ENCODE measurements at regions not wholly inside any gene's neighbourhood (a gene's known extent, or its start where the extent isn't known, plus 50 kb on each side); places are given as distances from the start of the nearest gene placed in this dataset.

GRCh38 chr1:186605762-186606350 is 74.4 kb downstream of the PTGS2 start:
- TF ChIP-seq ARNTL (CRISPR knock-in tag; IDR thresholded peaks at IDR 0.05; ENCODE audit: borderline replicate concordance, low read depth): no peak
- no peak for TF ChIP-seq CSDC2 (CRISPR knock-in tag; IDR thresholded peaks at IDR 0.05)
- TF ChIP-seq, protein P1, sequence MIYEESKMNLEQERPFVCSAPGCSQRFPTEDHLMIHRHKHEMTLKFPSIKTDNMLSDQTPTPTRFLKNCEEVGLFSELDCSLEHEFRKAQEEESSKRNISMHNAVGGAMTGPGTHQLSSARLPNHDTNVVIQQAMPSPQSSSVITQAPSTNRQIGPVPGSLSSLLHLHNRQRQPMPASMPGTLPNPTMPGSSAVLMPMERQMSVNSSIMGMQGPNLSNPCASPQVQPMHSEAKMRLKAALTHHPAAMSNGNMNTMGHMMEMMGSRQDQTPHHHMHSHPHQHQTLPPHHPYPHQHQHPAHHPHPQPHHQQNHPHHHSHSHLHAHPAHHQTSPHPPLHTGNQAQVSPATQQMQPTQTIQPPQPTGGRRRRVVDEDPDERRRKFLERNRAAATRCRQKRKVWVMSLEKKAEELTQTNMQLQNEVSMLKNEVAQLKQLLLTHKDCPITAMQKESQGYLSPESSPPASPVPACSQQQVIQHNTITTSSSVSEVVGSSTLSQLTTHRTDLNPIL (CRISPR knock-in tag; IDR thresholded peaks at IDR 0.05; ENCODE audit: low read depth): no peak
- TF ChIP-seq TSHZ2 (CRISPR knock-in tag; IDR thresholded peaks at IDR 0.05): no peak
- TF ChIP-seq, protein P2, sequence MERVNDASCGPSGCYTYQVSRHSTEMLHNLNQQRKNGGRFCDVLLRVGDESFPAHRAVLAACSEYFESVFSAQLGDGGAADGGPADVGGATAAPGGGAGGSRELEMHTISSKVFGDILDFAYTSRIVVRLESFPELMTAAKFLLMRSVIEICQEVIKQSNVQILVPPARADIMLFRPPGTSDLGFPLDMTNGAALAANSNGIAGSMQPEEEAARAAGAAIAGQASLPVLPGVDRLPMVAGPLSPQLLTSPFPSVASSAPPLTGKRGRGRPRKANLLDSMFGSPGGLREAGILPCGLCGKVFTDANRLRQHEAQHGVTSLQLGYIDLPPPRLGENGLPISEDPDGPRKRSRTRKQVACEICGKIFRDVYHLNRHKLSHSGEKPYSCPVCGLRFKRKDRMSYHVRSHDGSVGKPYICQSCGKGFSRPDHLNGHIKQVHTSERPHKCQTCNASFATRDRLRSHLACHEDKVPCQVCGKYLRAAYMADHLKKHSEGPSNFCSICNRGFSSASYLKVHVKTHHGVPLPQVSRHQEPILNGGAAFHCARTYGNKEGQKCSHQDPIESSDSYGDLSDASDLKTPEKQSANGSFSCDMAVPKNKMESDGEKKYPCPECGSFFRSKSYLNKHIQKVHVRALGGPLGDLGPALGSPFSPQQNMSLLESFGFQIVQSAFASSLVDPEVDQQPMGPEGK (CRISPR knock-in tag; IDR thresholded peaks at IDR 0.05; ENCODE audit: borderline replicate concordance): no peak
- no peak for TF ChIP-seq ZNF70 (CRISPR knock-in tag; IDR thresholded peaks at IDR 0.05)
- TF ChIP-seq RARB (CRISPR knock-in tag; IDR thresholded peaks at IDR 0.05): no peak
- no peak for TF ChIP-seq TOX (CRISPR knock-in tag; IDR thresholded peaks at IDR 0.05; ENCODE audit: borderline replicate concordance)
- TF ChIP-seq ESRRG (CRISPR knock-in tag; IDR thresholded peaks at IDR 0.05): no peak
- no peak for TF ChIP-seq BACH2 (CRISPR knock-in tag; IDR thresholded peaks at IDR 0.05; ENCODE audit: borderline replicate concordance)
